SU-DHL-6 (cell line): ENCODE measurements at regions not wholly inside any gene's neighbourhood (a gene's known extent, or its start where the extent isn't known, plus 50 kb on each side); places are given as distances from the start of the nearest gene placed in this dataset.

ENCODE experiments used
- H2AFZ ChIP-seq: fragments of 200-600 bp; sonication (generic); 2 replicates; pipeline ENCODE4 v1.6.1; 2014; ENCODE audit warnings: low read depth, mild to moderate bottlenecking, moderate library complexity, mixed read lengths, antibody characterized with exemption, low read length; ENCODE audit not compliant: severe bottlenecking
- H3F3A ChIP-seq: fragments of 200-600 bp; shearing (Covaris generic); 2 replicates; pipeline ENCODE4 v1.6.0; 2016; ENCODE audit warnings: antibody characterized with exemption, mild to moderate bottlenecking; ENCODE audit not compliant: insufficient read depth
- H3K27ac ChIP-seq: fragments of 200-600 bp; sonication (generic); 2 replicates; pipeline ENCODE4 v1.5.1; 2016; ENCODE audit warnings: low read depth, mild to moderate bottlenecking, low read length, moderate library complexity, mixed read lengths
- H3K27me3 ChIP-seq: fragments of 200-600 bp; sonication (generic), shearing (Covaris generic); 2 replicates; pipeline ENCODE4 v1.6.0; 2014; ENCODE audit warnings: mild to moderate bottlenecking, low read length
- H3K36me3 ChIP-seq: fragments of 200-600 bp; sonication (generic); 2 replicates; pipeline ENCODE4 v1.6.1; 2014; ENCODE audit warnings: mild to moderate bottlenecking, low read length, mixed read lengths
- H3K4me2 ChIP-seq: fragments of 300-600, 200-600 bp; shearing (Covaris generic), sonication (generic); 2 replicates; pipeline ENCODE4 v1.6.0; 2014; ENCODE audit warnings: low read length, low read depth, mild to moderate bottlenecking; ENCODE audit not compliant: poor library complexity, severe bottlenecking
- H3K4me3 ChIP-seq: fragments of 200-600 bp; sonication (generic); 2 replicates; pipeline ENCODE4 v1.5.1; 2014; ENCODE audit warnings: antibody characterized with exemption, low read length, mild to moderate bottlenecking, mixed read lengths; ENCODE audit not compliant: insufficient read depth, poor library complexity, severe bottlenecking
- H3K79me2 ChIP-seq: fragments of 200-600 bp; sonication (generic); 2 replicates; pipeline ENCODE4 v1.6.1; 2014; ENCODE audit warnings: mild to moderate bottlenecking, low read length, moderate library complexity; ENCODE audit not compliant: insufficient read depth
- H3K9ac ChIP-seq: fragments of 200-600 bp; sonication (generic); 2 replicates; pipeline ENCODE4 v1.7.0; 2014; ENCODE audit warnings: mild to moderate bottlenecking, low read length
- H3K9me2 ChIP-seq: fragments of 200-600 bp; sonication (generic); replicated peaks from 2 replicates; pipeline ENCODE4 v1.6.1; 2014; ENCODE audit warnings: low read length; ENCODE audit not compliant: insufficient read depth
- H3K9me3 ChIP-seq: fragments of 200-600 bp; sonication (generic); 2 replicates; pipeline ENCODE4 v1.6.1; 2014; ENCODE audit warnings: low read length, mixed read lengths; ENCODE audit not compliant: insufficient read depth
- H4K20me1 ChIP-seq: fragments of 200-600 bp; sonication (generic); 2 replicates; pipeline ENCODE4 v1.6.1; 2014; ENCODE audit warnings: low read depth, mild to moderate bottlenecking, antibody characterized with exemption, low read length, moderate library complexity, mixed read lengths
- CTCF ChIP-seq: fragments of 200-600 bp; sonication (generic); IDR thresholded peaks from one replicate; pipeline ENCODE4 v1.5.1; 2017; ENCODE audit warnings: antibody characterized with exemption, mild to moderate bottlenecking, low read length, moderate library complexity; ENCODE audit not compliant: insufficient read depth, poor library complexity, severe bottlenecking
- EZH2phosphoT487 ChIP-seq: fragments of 200-600 bp; sonication (generic), shearing (Covaris generic); conservative IDR thresholded peaks from 2 replicates; pipeline ENCODE4 v1.6.1; 2018; ENCODE audit warnings: mild to moderate bottlenecking, antibody characterized with exemption, low read length, moderate library complexity, mixed read lengths

DNA sequence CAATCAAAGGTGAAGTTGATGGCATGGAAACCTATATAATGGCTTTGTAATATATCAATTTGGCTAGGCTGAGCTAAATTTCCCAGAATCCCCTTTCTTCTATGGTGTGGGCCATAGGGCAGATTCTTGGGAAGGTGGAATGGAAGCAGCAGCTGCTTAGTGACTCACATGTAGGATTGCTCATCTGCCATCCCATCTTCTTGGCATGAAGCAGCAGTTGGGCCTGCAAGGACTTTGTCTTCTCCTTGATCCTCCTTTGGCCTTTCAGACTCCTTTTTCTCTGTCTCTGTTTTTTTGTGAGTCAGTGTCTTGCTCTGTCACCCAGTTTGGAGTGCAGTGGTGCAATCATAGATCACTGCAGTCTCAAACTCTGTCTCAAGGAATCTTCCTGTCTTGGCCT, 52.6 kb upstream of the CEP162 start:
- Histone ChIP-seq H3K9me2 (no peaks in the 10 kb centered on the region), H4K20me1 (no peaks in the 10 kb centered on the region), H2AFZ (no peak overlapping the region), H3K79me2 (no peaks in the 10 kb centered on the region), H3K4me3 (no peak overlapping the region), H3K27ac (no peak overlapping the region), H3F3A (no peaks in the 10 kb centered on the region), H3K27me3 (0 out of 2 replicates have a peak, but pooled peaks cover 3% of the 10 kb centered on the region), H3K36me3 (no peaks in the 10 kb centered on the region), H3K9me3 (no peaks in the 10 kb centered on the region), H3K4me2 (no peak overlapping the region), H3K9ac (no peak overlapping the region)
- TF ChIP-seq CTCF (no peak), EZH2phosphoT487 (no peak)

- no peak for TF ChIP-seq EZH2phosphoT487
- TF ChIP-seq CTCF = no peak
- no peak overlapping the region for H3K9ac ChIP-seq
- no peaks in the 10 kb centered on the region for H3K79me2 ChIP-seq
- H3K9me2 ChIP-seq = no peaks in the 10 kb centered on the region
- H3K27ac ChIP-seq = no peak overlapping the region
- H3F3A ChIP-seq = no peaks in the 10 kb centered on the region
- H3K9me3 ChIP-seq = no peaks in the 10 kb centered on the region
- no peak overlapping the region for H3K4me3 ChIP-seq
- H3K36me3 ChIP-seq = no peaks in the 10 kb centered on the region
- H3K4me2 ChIP-seq = no peak overlapping the region
- no peak overlapping the region for H2AFZ ChIP-seq
- H3K27me3 ChIP-seq = 0 out of 2 replicates have a peak, but pooled peaks cover 5% of the 10 kb centered on the region
- no peaks in the 10 kb centered on the region for H4K20me1 ChIP-seq
Measured at GRCh38 chr6:84278321-84278998, 51.0 kb upstream of the CEP162 start.
